ENCODE measurements at regions not wholly inside any gene's neighbourhood (a gene's known extent, or its start where the extent isn't known, plus 50 kb on each side); places are given as distances from the start of the nearest gene placed in this dataset.

- TF ChIP-seq, protein P1, sequence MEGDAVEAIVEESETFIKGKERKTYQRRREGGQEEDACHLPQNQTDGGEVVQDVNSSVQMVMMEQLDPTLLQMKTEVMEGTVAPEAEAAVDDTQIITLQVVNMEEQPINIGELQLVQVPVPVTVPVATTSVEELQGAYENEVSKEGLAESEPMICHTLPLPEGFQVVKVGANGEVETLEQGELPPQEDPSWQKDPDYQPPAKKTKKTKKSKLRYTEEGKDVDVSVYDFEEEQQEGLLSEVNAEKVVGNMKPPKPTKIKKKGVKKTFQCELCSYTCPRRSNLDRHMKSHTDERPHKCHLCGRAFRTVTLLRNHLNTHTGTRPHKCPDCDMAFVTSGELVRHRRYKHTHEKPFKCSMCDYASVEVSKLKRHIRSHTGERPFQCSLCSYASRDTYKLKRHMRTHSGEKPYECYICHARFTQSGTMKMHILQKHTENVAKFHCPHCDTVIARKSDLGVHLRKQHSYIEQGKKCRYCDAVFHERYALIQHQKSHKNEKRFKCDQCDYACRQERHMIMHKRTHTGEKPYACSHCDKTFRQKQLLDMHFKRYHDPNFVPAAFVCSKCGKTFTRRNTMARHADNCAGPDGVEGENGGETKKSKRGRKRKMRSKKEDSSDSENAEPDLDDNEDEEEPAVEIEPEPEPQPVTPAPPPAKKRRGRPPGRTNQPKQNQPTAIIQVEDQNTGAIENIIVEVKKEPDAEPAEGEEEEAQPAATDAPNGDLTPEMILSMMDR (IDR thresholded peaks at IDR 0.05) = no peak
- TF ChIP-seq EZH2 (IDR thresholded peaks at IDR 0.05; ENCODE audit: borderline replicate concordance, insufficient read depth, low read depth, low read length, poor library complexity, severe bottlenecking) = no peak
Measured at GRCh38 chr4:125423124-125423523, 108.4 kb downstream of the FAT4 start.

Data from B cell (primary cell).